Activated T-cell treated with anti-CD3 and anti-CD28 coated beads, Interleukin-2, amount 50 U/mL, for 4 hours (primary cell): ENCODE measurements at regions not wholly inside any gene's neighbourhood (a gene's known extent, or its start where the extent isn't known, plus 50 kb on each side); places are given as distances from the start of the nearest gene placed in this dataset.

Experiments
- ATAC-seq, 2 donors: fragments of 200-7000 bp; cut with Tn5 transposase; one replicate each; pipeline ENCODE4 v1.10.0; 2021
- DNase-seq: peaks from one replicate; pipeline ENCODE4 v3.0.0-alpha.2; 2020
- H3K27me3 Mint-ChIP-seq: one replicate; pipeline ENCODE4 v1.8.0; 2021; ENCODE audit warnings: low read depth, mixed read lengths
- H3K36me3 Mint-ChIP-seq: one replicate; pipeline ENCODE4 v1.8.0; 2022; ENCODE audit warnings: mixed read lengths; ENCODE audit not compliant: insufficient read depth
- H3K4me1 Mint-ChIP-seq: one replicate; pipeline ENCODE4 v1.8.0; 2021; ENCODE audit warnings: low read depth, mixed read lengths
- H3K4me3 Mint-ChIP-seq: one replicate; pipeline ENCODE4 v1.8.0; 2021; ENCODE audit warnings: mild to moderate bottlenecking, moderate library complexity, mixed read lengths
- H3K9me3 Mint-ChIP-seq: one replicate; pipeline ENCODE4 v1.8.0; 2021; ENCODE audit warnings: mixed read lengths

GRCh38 chr6:188821-189655 lies 103.2 kb upstream of the DUSP22 start:
- H3K4me3 Mint-ChIP-seq, result peak overlapping the region; percentile 24
- ATAC-seq (peak; percentile 73 to 74), DNase-seq (peak; percentile 74)
- H3K27me3 Mint-ChIP-seq, result no peaks in the 10 kb centered on the region
- no peaks in the 10 kb centered on the region for H3K36me3 Mint-ChIP-seq
- H3K9me3 Mint-ChIP-seq, result no peaks in the 10 kb centered on the region
- H3K4me1 Mint-ChIP-seq, result peaks cover 49% of the 10 kb centered on the region

- no peaks in the 10 kb centered on the region for H3K36me3 Mint-ChIP-seq
- ATAC-seq (no peak), DNase-seq (no peak)
- H3K4me1 Mint-ChIP-seq, result peaks cover 55% of the 10 kb centered on the region
- H3K27me3 Mint-ChIP-seq, result no peaks in the 10 kb centered on the region
- H3K9me3 Mint-ChIP-seq, result no peaks in the 10 kb centered on the region
- H3K4me3 Mint-ChIP-seq, result peak overlapping the region; percentile 48
These were observed 102.6 kb upstream of the DUSP22 start for GRCh38 chr6:189676-190075.

- no peaks in the 10 kb centered on the region for H3K9me3 Mint-ChIP-seq
- DNase-seq (no peak), ATAC-seq (no peak)
- H3K27me3 Mint-ChIP-seq, result no peaks in the 10 kb centered on the region
- H3K4me3 Mint-ChIP-seq, result peak overlapping the region; percentile 20
- no peaks in the 10 kb centered on the region for H3K36me3 Mint-ChIP-seq
- H3K4me1 Mint-ChIP-seq, result peaks cover 66% of the 10 kb centered on the region
These were observed 101.5 kb upstream of the DUSP22 start for GRCh38 chr6:190596-191395.

- no peaks in the 10 kb centered on the region for H3K9me3 Mint-ChIP-seq
- no peak overlapping the region for H3K4me3 Mint-ChIP-seq
- H3K36me3 Mint-ChIP-seq, result peaks cover 2% of the 10 kb centered on the region
- H3K4me1 Mint-ChIP-seq, result peaks cover 75% of the 10 kb centered on the region
- ATAC-seq (no peak), DNase-seq (no peak)
- no peaks in the 10 kb centered on the region for H3K27me3 Mint-ChIP-seq
These were observed 100.6 kb upstream of the DUSP22 start for GRCh38 chr6:191487-192312.

- Mint-ChIP-seq H3K36me3 (peaks cover 3% of the 10 kb centered on the region), H3K9me3 (no peaks in the 10 kb centered on the region), H3K4me1 (peaks cover 76% of the 10 kb centered on the region), H3K4me3 (no peak overlapping the region), H3K27me3 (no peaks in the 10 kb centered on the region)
- DNase-seq (no peak), ATAC-seq (no peak)
These were observed 100.0 kb upstream of the DUSP22 start for GRCh38 chr6:192313-192664.

- Mint-ChIP-seq H3K4me1 (peaks cover 76% of the 10 kb centered on the region), H3K27me3 (no peaks in the 10 kb centered on the region), H3K4me3 (no peak overlapping the region), H3K9me3 (no peaks in the 10 kb centered on the region), H3K36me3 (peaks cover 3% of the 10 kb centered on the region)
- DNase-seq (no peak), ATAC-seq (no peak)
These were observed 99.1 kb upstream of the DUSP22 start for GRCh38 chr6:193180-193579.

GRCh38 chr6:193773-194310 lies 98.4 kb upstream of the DUSP22 start:
- peaks cover 3% of the 10 kb centered on the region for H3K36me3 Mint-ChIP-seq
- H3K4me3 Mint-ChIP-seq, result peak overlapping the region; percentile 58
- H3K27me3 Mint-ChIP-seq, result no peaks in the 10 kb centered on the region
- H3K4me1 Mint-ChIP-seq, result peaks cover 71% of the 10 kb centered on the region
- no peaks in the 10 kb centered on the region for H3K9me3 Mint-ChIP-seq
- DNase-seq (peak; percentile 53), ATAC-seq (peak; percentile 65 to 66)

GRCh38 chr6:195861-196360 lies 96.4 kb upstream of the DUSP22 start:
- Mint-ChIP-seq H3K4me1 (peaks cover 50% of the 10 kb centered on the region), H3K9me3 (no peaks in the 10 kb centered on the region), H3K36me3 (peaks cover 3% of the 10 kb centered on the region), H3K4me3 (peak overlapping the region; percentile 31), H3K27me3 (no peaks in the 10 kb centered on the region)
- ATAC-seq, result peak; percentile 65 to 69
- DNase-seq, result peak; percentile 63

- Mint-ChIP-seq H3K36me3 (peaks cover 3% of the 10 kb centered on the region), H3K4me1 (peaks cover 45% of the 10 kb centered on the region), H3K9me3 (no peaks in the 10 kb centered on the region), H3K4me3 (peak overlapping the region; percentile 20), H3K27me3 (no peaks in the 10 kb centered on the region)
- no peak for DNase-seq
- ATAC-seq, result no peak
These were observed 95.7 kb upstream of the DUSP22 start for GRCh38 chr6:196543-196942.

- peaks cover 3% of the 10 kb centered on the region for H3K4me1 Mint-ChIP-seq
- ATAC-seq (no peak), DNase-seq (no peak)
- H3K36me3 Mint-ChIP-seq, result no peaks in the 10 kb centered on the region
- no peak overlapping the region for H3K4me3 Mint-ChIP-seq
- no peaks in the 10 kb centered on the region for H3K9me3 Mint-ChIP-seq
- no peaks in the 10 kb centered on the region for H3K27me3 Mint-ChIP-seq
These were observed 88.6 kb upstream of the DUSP22 start for GRCh38 chr6:203661-204060.

GRCh38 chr6:206264-206663 lies 86.0 kb upstream of the DUSP22 start:
- Mint-ChIP-seq H3K27me3 (no peaks in the 10 kb centered on the region), H3K4me3 (no peak overlapping the region), H3K9me3 (no peaks in the 10 kb centered on the region), H3K4me1 (peaks cover 23% of the 10 kb centered on the region), H3K36me3 (no peaks in the 10 kb centered on the region)
- ATAC-seq, result no peak
- no peak for DNase-seq

GRCh38 chr6:208364-208763 lies 83.9 kb upstream of the DUSP22 start:
- Mint-ChIP-seq H3K27me3 (peaks cover 4% of the 10 kb centered on the region), H3K36me3 (no peaks in the 10 kb centered on the region), H3K4me3 (no peak overlapping the region), H3K4me1 (peaks cover 23% of the 10 kb centered on the region), H3K9me3 (no peaks in the 10 kb centered on the region)
- DNase-seq, result no peak
- ATAC-seq, result no peak

- no peak for DNase-seq
- no peaks in the 10 kb centered on the region for H3K9me3 Mint-ChIP-seq
- peaks cover 4% of the 10 kb centered on the region for H3K27me3 Mint-ChIP-seq
- peaks cover 23% of the 10 kb centered on the region for H3K4me1 Mint-ChIP-seq
- no peaks in the 10 kb centered on the region for H3K36me3 Mint-ChIP-seq
- peak overlapping the region; percentile 85 for H3K4me3 Mint-ChIP-seq
- no peak for ATAC-seq
These were observed 83.3 kb upstream of the DUSP22 start for GRCh38 chr6:208938-209337.
